H1 (cell line): ENCODE measurements at regions not wholly inside any gene's neighbourhood (a gene's known extent, or its start where the extent isn't known, plus 50 kb on each side); places are given as distances from the start of the nearest gene placed in this dataset.

ENCODE experiments used
- CTCF ChIA-PET: fragments of 300-600 bp; sonication (Branson Sonifier 250); formaldehyde crosslinking; loops from one replicate; lab custom pipeline; 2021; ENCODE audit not compliant: partially characterized antibody; lab: Charles Lee
- POLR2A ChIA-PET: fragments of 300-600 bp; sonication (Branson Sonifier 250); formaldehyde crosslinking; loops from one replicate; lab custom pipeline; 2021; ENCODE audit warnings: inconsistent platforms; ENCODE audit not compliant: partially characterized antibody; lab: Charles Lee
- DNase-seq, 2 experiments: peaks; one replicate each; pipeline versions ENCODE4 v3.0.0 to v3.0.0-alpha.2; 2010 to 2022; ENCODE audit warnings: low spot score in 2 of 2, low read depth in 1 of 2, mixed read lengths in 1 of 2
- FAIRE-seq: peaks from 2 replicates; lab custom pipeline; 2011; peaks lifted over from hg19 to GRCh38; lab: Jason Lieb, UNC
- H2AFZ ChIP-seq: 2 replicates; pipeline ENCODE4 v1.8.1; 2012; ENCODE audit warnings: low read length, inconsistent platforms
- H2AK5ac ChIP-seq: 2 replicates; pipeline ENCODE4 v1.6.1; 2013; ENCODE audit warnings: low read depth, low read length
- H2BK120ac ChIP-seq: replicated peaks from 2 replicates; pipeline ENCODE3; 2013; ENCODE audit warnings: low read depth, low read length, inconsistent platforms
- H2BK12ac ChIP-seq: 2 replicates; pipeline ENCODE4 v1.6.1; 2013; ENCODE audit warnings: low read depth, low read length
- H2BK15ac ChIP-seq: 2 replicates; pipeline ENCODE4 v1.6.1; 2013; ENCODE audit warnings: low read length
- H2BK20ac ChIP-seq: 2 replicates; pipeline ENCODE4 v1.6.1; 2013; ENCODE audit warnings: low read length
- H2BK5ac ChIP-seq: 2 replicates; pipeline ENCODE4 v1.6.1; 2013; ENCODE audit warnings: low read depth, low read length
- H3K14ac ChIP-seq: 2 replicates; pipeline ENCODE4 v1.6.1; 2013; ENCODE audit warnings: inconsistent platforms; ENCODE audit not compliant: insufficient read length
- H3K18ac ChIP-seq: 2 replicates; pipeline ENCODE4 v1.6.1; 2013; ENCODE audit warnings: low read length; ENCODE audit errors: extremely low read depth
- H3K23ac ChIP-seq: 2 replicates; pipeline ENCODE4 v1.6.1; 2013; ENCODE audit warnings: inconsistent platforms; ENCODE audit not compliant: insufficient read length
- H3K23me2 ChIP-seq: 2 replicates; pipeline ENCODE4 v1.6.1; 2013; ENCODE audit warnings: low read depth, low read length
- H3K27ac ChIP-seq: 2 replicates; pipeline ENCODE4 v1.6.1; 2011; ENCODE audit warnings: low read depth, low read length, inconsistent platforms
- H3K27me3 ChIP-seq, 4 experiments: replicated peaks in 1 of 4; 1 replicate in 1 of 4; 2 replicates in 3 of 4; pipeline versions ENCODE4 v1.6.1 to v1.8.1; 2011 to 2013; ENCODE audit warnings: low read length in 3 of 4, mild to moderate bottlenecking in 3 of 4, inconsistent platforms in 2 of 4, mixed read lengths in 2 of 4, moderate library complexity in 1 of 4; ENCODE audit not compliant: control insufficient read depth in 3 of 4, insufficient read depth in 3 of 4; ENCODE audit errors: extremely low read depth in 1 of 4
- H3K36me3 ChIP-seq, 4 experiments: 2 replicates each; pipeline versions ENCODE4 v1.6.1 to v1.8.1; 2011 to 2013; ENCODE audit warnings: mild to moderate bottlenecking in 4 of 4, low read length in 3 of 4, moderate library complexity in 2 of 4, control low read depth in 1 of 4, inconsistent platforms in 1 of 4; ENCODE audit not compliant: insufficient read depth in 4 of 4, control insufficient read depth in 2 of 4
- H3K4ac ChIP-seq: replicated peaks from 2 replicates; pipeline ENCODE3; 2013; ENCODE audit warnings: low read length, low read depth, mixed read lengths, inconsistent platforms; ENCODE audit not compliant: insufficient read length
- H3K4me1 ChIP-seq, 4 experiments: replicated peaks in 1 of 4; 1 replicate in 1 of 4; 2 replicates in 3 of 4; pipeline versions ENCODE4 v1.6.1 to v1.8.1; 2011 to 2013; ENCODE audit warnings: low read length in 3 of 4, inconsistent platforms in 2 of 4, mixed read lengths in 1 of 4; ENCODE audit not compliant: insufficient read depth in 4 of 4, control insufficient read depth in 3 of 4
- H3K4me2 ChIP-seq, 2 experiments: 2 replicates each; pipeline versions ENCODE4 v1.6.1 to v1.8.1; 2011 to 2013; ENCODE audit warnings: low read depth in 2 of 2, low read length in 2 of 2, control low read depth in 1 of 2, inconsistent platforms in 1 of 2, mild to moderate bottlenecking in 1 of 2; ENCODE audit not compliant: insufficient read depth in 1 of 2
- H3K4me3 ChIP-seq, 4 experiments: fragments of 200-600, 300-600 bp in 1 of 4; sonication (generic), shearing (Covaris generic), sonication (Bioruptor Twin) in 1 of 4; 2 replicates each; pipeline versions ENCODE4 v1.5.1 to v1.8.1; 2011 to 2016; ENCODE audit warnings: low read length in 4 of 4, low read depth in 3 of 4, control low read depth in 2 of 4, inconsistent platforms in 2 of 4, mild to moderate bottlenecking in 2 of 4, mixed read lengths in 1 of 4, moderate library complexity in 1 of 4; ENCODE audit not compliant: insufficient read depth in 2 of 4; ENCODE audit errors: extremely low read depth in 1 of 4
- H3K56ac ChIP-seq: replicated peaks from 2 replicates; pipeline ENCODE3; 2013; ENCODE audit warnings: low read depth, mild to moderate bottlenecking, mixed read lengths, low read length, inconsistent platforms; ENCODE audit not compliant: insufficient read length
- H3K79me1 ChIP-seq: 2 replicates; pipeline ENCODE4 v1.6.1; 2013; ENCODE audit warnings: low read depth, low read length, control low read depth
- H3K79me2 ChIP-seq, 2 experiments: 2 replicates each; pipeline versions ENCODE4 v1.6.1 to v1.8.1; 2012 to 2013; ENCODE audit warnings: low read length in 2 of 2, mild to moderate bottlenecking in 2 of 2, inconsistent platforms in 1 of 2; ENCODE audit not compliant: insufficient read depth in 2 of 2, control insufficient read depth in 1 of 2
- H3K9ac ChIP-seq, 4 experiments: replicated peaks in 1 of 4; 1 replicate in 1 of 4; 2 replicates in 3 of 4; pipeline versions ENCODE4 v1.6.1 to v1.8.1; 2011 to 2013; ENCODE audit warnings: low read depth in 3 of 4, low read length in 3 of 4, control low read depth in 2 of 4, mild to moderate bottlenecking in 2 of 4, moderate library complexity in 2 of 4, inconsistent platforms in 1 of 4; ENCODE audit errors: extremely low read depth in 1 of 4
- H3K9me3 ChIP-seq, 2 experiments: 2 replicates each; pipeline versions ENCODE4 v1.6.1 to v1.8.1; 2012 to 2013; ENCODE audit warnings: mild to moderate bottlenecking in 2 of 2, moderate library complexity in 2 of 2, control low read depth in 1 of 2, inconsistent platforms in 1 of 2, low read depth in 1 of 2, low read length in 1 of 2, mixed read lengths in 1 of 2; ENCODE audit not compliant: insufficient read depth in 2 of 2
- H4K20me1 ChIP-seq, 2 experiments: replicated peaks in 1 of 2; 2 replicates each; pipeline versions ENCODE3 to v1.8.1; 2011 to 2013; ENCODE audit warnings: inconsistent platforms in 2 of 2, low read length in 2 of 2, mild to moderate bottlenecking in 1 of 2; ENCODE audit not compliant: insufficient read depth in 2 of 2, control insufficient read depth in 1 of 2
- H4K5ac ChIP-seq: 2 replicates; pipeline ENCODE4 v1.6.1; 2013; ENCODE audit warnings: low read length, low read depth, mixed read lengths, inconsistent platforms; ENCODE audit not compliant: insufficient read length
- H4K8ac ChIP-seq: 2 replicates; pipeline ENCODE4 v1.8.0; 2013; ENCODE audit warnings: mild to moderate bottlenecking, moderate library complexity, low read length, inconsistent platforms; ENCODE audit not compliant: insufficient read depth; ENCODE audit errors: extremely low read depth
- H4K91ac ChIP-seq: replicated peaks from 2 replicates; pipeline ENCODE3; 2013; ENCODE audit warnings: low read length, mixed read lengths, inconsistent platforms; ENCODE audit not compliant: insufficient read length
- ASH2L ChIP-seq: fragments of 200-600, 300-600 bp; sonication (generic); IDR thresholded peaks from one replicate; pipeline ENCODE4 v1.7.1; 2017; ENCODE audit warnings: low read length
- CHD1 ChIP-seq: IDR thresholded peaks from 2 replicates; pipeline ENCODE4 v1.6.1; 2012; ENCODE audit warnings: low read depth, low read length, improper control_type of control experiment
- HDAC2 ChIP-seq, 2 experiments: fragments of 300-600 bp in 1 of 2; sonication (generic) in 1 of 2; IDR thresholded peaks; 2 replicates each; pipeline ENCODE4 v1.6.1; 2011 to 2012; ENCODE audit warnings: low read depth in 2 of 2, low read length in 2 of 2, mild to moderate bottlenecking in 2 of 2, moderate library complexity in 2 of 2, borderline replicate concordance in 1 of 2, inconsistent platforms in 1 of 2
- MAFK ChIP-seq: IDR thresholded peaks from 2 replicates; pipeline ENCODE4 v1.6.1; 2012; ENCODE audit warnings: low read depth, mild to moderate bottlenecking, improper control_type of control experiment, low read length
- POLR2A ChIP-seq, 2 experiments: IDR thresholded peaks; 1 replicate in 1 of 2; 2 replicates in 1 of 2; pipeline ENCODE4 v1.6.1; 2011; ENCODE audit warnings: low read depth in 2 of 2, low read length in 2 of 2, mild to moderate bottlenecking in 2 of 2; ENCODE audit errors: control extremely low read depth in 1 of 2
- RBBP5 ChIP-seq: IDR thresholded peaks from 2 replicates; pipeline ENCODE4 v1.7.1; 2012; ENCODE audit warnings: low read depth, mild to moderate bottlenecking, inconsistent platforms, low read length, moderate library complexity, borderline replicate concordance
- WGBS, 2 experiments: shearing (Covaris generic) in 1 of 2; methylation state at CpG; one replicate each; pipeline versions ENCODE4 v1.1.6 to v1.1.7; 2013 to 2015; ENCODE audit warnings: low lambda C conversion rate in 2 of 2, mixed read lengths in 2 of 2, inconsistent platforms in 1 of 2, low coverage in 1 of 2, missing lambda C conversion rate in 1 of 2; ENCODE audit not compliant: insufficient replicate concordance in 2 of 2, insufficient coverage in 1 of 2, insufficient read length in 1 of 2; ENCODE audit errors: extremely low coverage in 1 of 2, missing lambda C conversion rate in 1 of 2; 5-methylcytosine and 5-hydroxymethylcytosine counted together

- Histone ChIP-seq H4K20me1 (no peaks in the 10 kb centered on the region), H3K9me3 (no peaks in the 10 kb centered on the region), H3K56ac (no peak overlapping the region), H3K27me3 (no peaks in the 10 kb centered on the region), H3K18ac (no peak overlapping the region), H2AK5ac (no peak overlapping the region), H3K79me1 (no peaks in the 10 kb centered on the region), H3K4ac (no peak overlapping the region), H3K9ac (no peak overlapping the region), H2BK5ac (no peak overlapping the region), H2BK120ac (no peak overlapping the region), H2AFZ (no peak overlapping the region; the same call in 1 of the 2 replicates), H3K4me1 (no peaks in the 10 kb centered on the region), H3K23ac (no peak overlapping the region), H4K8ac (no peak overlapping the region), H3K79me2 (no peaks in the 10 kb centered on the region), H3K4me2 (no peak overlapping the region), H2BK15ac (no peak overlapping the region), H3K36me3 (no peaks in the 10 kb centered on the region), H3K27ac (no peak overlapping the region), H4K91ac (no peak overlapping the region), H2BK12ac (no peak overlapping the region), H4K5ac (no peak overlapping the region), H2BK20ac (no peak overlapping the region), H3K4me3 (no peak overlapping the region), H3K14ac (no peak overlapping the region), H3K23me2 (no peaks in the 10 kb centered on the region)
- ChIA-PET CTCF (no interaction called here), POLR2A (no interaction called here)
- TF ChIP-seq HDAC2 (IDR thresholded peaks at IDR 0.05; ENCODE audit: borderline replicate concordance in 1 of 2, low read depth in 2 of 2, low read length in 2 of 2): no peak
- TF ChIP-seq RBBP5: no peak
- no peak for TF ChIP-seq ASH2L
- TF ChIP-seq CHD1: no peak
- no peak for TF ChIP-seq POLR2A (IDR thresholded peaks at IDR 0.05; ENCODE audit: control extremely low read depth in 1 of 2, low read depth in 2 of 2, low read length in 2 of 2)
- no peak for TF ChIP-seq MAFK
- 68% methylated on average over 2 of the region's 2 CpGs; no CpG with 5 or more reads in 1 of the 2 experiments for WGBS, 2 experiments
- no peak for FAIRE-seq
- no peak for DNase-seq
These were observed 242.2 kb upstream of the EDNRB start for GRCh38 chr13:78160793-78161192.
